ENCODE measurements at regions not wholly inside any gene's neighbourhood (a gene's known extent, or its start where the extent isn't known, plus 50 kb on each side); places are given as distances from the start of the nearest gene placed in this dataset.

- no peaks in the 10 kb centered on the region for H3K9me2 ChIP-seq (replicated peaks; ENCODE audit: low read depth, low read length)
- no peaks in the 10 kb centered on the region for H3F3A ChIP-seq (ENCODE audit: low read depth)
- H3K4me3 ChIP-seq (ENCODE audit: low read length, poor library complexity, severe bottlenecking): no peak overlapping the region
- H4K20me1 ChIP-seq (ENCODE audit: insufficient read depth, low read length, poor library complexity, severe bottlenecking): no peaks in the 10 kb centered on the region
- peaks cover 49% of the 10 kb centered on the region for H3K4me1 ChIP-seq (ENCODE audit: insufficient read depth, low read length, poor library complexity, severe bottlenecking)
- H3K79me2 ChIP-seq (ENCODE audit: insufficient read depth, low read length): no peaks in the 10 kb centered on the region
- no peak for TF ChIP-seq CTCF (conservative IDR thresholded peaks at IDR 0.05; ENCODE audit: low read length)
- TF ChIP-seq EZH2phosphoT487 (IDR thresholded peaks at IDR 0.05; ENCODE audit: borderline replicate concordance): no peak
- no peak overlapping the region for H3K9ac ChIP-seq (ENCODE audit: low read depth, low read length, poor library complexity, severe bottlenecking)
- H2AFZ ChIP-seq (ENCODE audit: low read length): no peak overlapping the region
- H3K4me2 ChIP-seq (ENCODE audit: low read depth, low read length, poor library complexity, severe bottlenecking): no peak overlapping the region
- no peaks in the 10 kb centered on the region for H3K36me3 ChIP-seq (ENCODE audit: insufficient read depth, low read length)
- H3K9me3 ChIP-seq (ENCODE audit: insufficient read depth, low read depth, low read length): no peaks in the 10 kb centered on the region
- no peaks in the 10 kb centered on the region for H3K27me3 ChIP-seq (ENCODE audit: insufficient read depth, low read length, poor library complexity, severe bottlenecking)
These were observed 122.3 kb upstream of the STT3B start for GRCh38 chr3:31410411-31410810.

- TF ChIP-seq CTCF (conservative IDR thresholded peaks at IDR 0.05; ENCODE audit: low read length): no peak
- no peak for TF ChIP-seq EZH2phosphoT487 (IDR thresholded peaks at IDR 0.05; ENCODE audit: borderline replicate concordance)
- H3K36me3 ChIP-seq (ENCODE audit: insufficient read depth, low read length): no peaks in the 10 kb centered on the region
- H3K9me2 ChIP-seq (replicated peaks; ENCODE audit: low read depth, low read length): no peaks in the 10 kb centered on the region
- H3K9ac ChIP-seq (ENCODE audit: low read depth, low read length, poor library complexity, severe bottlenecking): no peak overlapping the region
- H3K4me1 ChIP-seq (ENCODE audit: insufficient read depth, low read length, poor library complexity, severe bottlenecking): peaks cover 35% of the 10 kb centered on the region
- no peak overlapping the region for H3K4me2 ChIP-seq (ENCODE audit: low read depth, low read length, poor library complexity, severe bottlenecking)
- no peak overlapping the region for H2AFZ ChIP-seq (ENCODE audit: low read length)
- no peak overlapping the region for H3K4me3 ChIP-seq (ENCODE audit: low read length, poor library complexity, severe bottlenecking)
- H4K20me1 ChIP-seq (ENCODE audit: insufficient read depth, low read length, poor library complexity, severe bottlenecking): no peaks in the 10 kb centered on the region
- H3K9me3 ChIP-seq (ENCODE audit: insufficient read depth, low read depth, low read length): no peaks in the 10 kb centered on the region
- H3K27me3 ChIP-seq (ENCODE audit: insufficient read depth, low read length, poor library complexity, severe bottlenecking): no peaks in the 10 kb centered on the region
- H3K79me2 ChIP-seq (ENCODE audit: insufficient read depth, low read length): no peaks in the 10 kb centered on the region
- H3F3A ChIP-seq (ENCODE audit: low read depth): no peaks in the 10 kb centered on the region
These were observed 119.9 kb upstream of the STT3B start for GRCh38 chr3:31412832-31413231.

- Histone ChIP-seq H3K9me3 (ENCODE audit: insufficient read depth, low read depth, low read length) (no peaks in the 10 kb centered on the region), H3K4me1 (ENCODE audit: insufficient read depth, low read length, poor library complexity, severe bottlenecking) (peaks cover 28% of the 10 kb centered on the region), H3K36me3 (ENCODE audit: insufficient read depth, low read length) (no peaks in the 10 kb centered on the region), H3K4me3 (ENCODE audit: low read length, poor library complexity, severe bottlenecking) (no peak overlapping the region), H3K9me2 (replicated peaks; ENCODE audit: low read depth, low read length) (no peaks in the 10 kb centered on the region), H4K20me1 (ENCODE audit: insufficient read depth, low read length, poor library complexity, severe bottlenecking) (no peaks in the 10 kb centered on the region), H3K4me2 (ENCODE audit: low read depth, low read length, poor library complexity, severe bottlenecking) (no peak overlapping the region), H3F3A (ENCODE audit: low read depth) (no peaks in the 10 kb centered on the region), H3K79me2 (ENCODE audit: insufficient read depth, low read length) (no peaks in the 10 kb centered on the region), H3K27me3 (ENCODE audit: insufficient read depth, low read length, poor library complexity, severe bottlenecking) (no peaks in the 10 kb centered on the region), H3K9ac (ENCODE audit: low read depth, low read length, poor library complexity, severe bottlenecking) (no peak overlapping the region), H2AFZ (ENCODE audit: low read length) (no peak overlapping the region; the same call in 1 of the 2 replicates)
- TF ChIP-seq CTCF (conservative IDR thresholded peaks at IDR 0.05; ENCODE audit: low read length): no peak
- TF ChIP-seq EZH2phosphoT487 (IDR thresholded peaks at IDR 0.05; ENCODE audit: borderline replicate concordance): no peak
These were observed 119.2 kb upstream of the STT3B start for GRCh38 chr3:31413515-31413914.

All from Loucy (cell line).